Stimulated activated CD8-positive, alpha-beta memory T cell treated with anti-CD3 and anti-CD28 coated beads, Interleukin-12 subunit alpha, Interleukin-12 subunit beta, amount 100 ng/mL, for 24 hours (primary cell): ENCODE measurements at regions not wholly inside any gene's neighbourhood (a gene's known extent, or its start where the extent isn't known, plus 50 kb on each side); places are given as distances from the start of the nearest gene placed in this dataset.
"Not testable (repeated sequence)": the region's sequence is repeated elsewhere in the genome, so short reads cannot be mapped to it uniquely, and the experiment has no call there.

Experiments used
- DNase-seq: peaks from one replicate; pipeline ENCODE4 v3.0.0-alpha.2; 2020; ENCODE audit errors: extremely low read depth

- DNase-seq: not testable (repeated sequence)
Observed at GRCh38 chr1:143842058-143842457, 129.7 kb downstream of the FAM72C start.

- not testable (repeated sequence) for DNase-seq
Observed at GRCh38 chr1:143839182-143839581, 132.6 kb downstream of the FAM72C start.

GRCh38 chr1:143838598-143838929 is 133.2 kb downstream of the FAM72C start:
- not testable (repeated sequence) for DNase-seq

- DNase-seq: not testable (repeated sequence)
Observed at GRCh38 chr1:143837924-143838597, 133.7 kb downstream of the FAM72C start.

- DNase-seq: not testable (repeated sequence)
Observed at GRCh38 chr1:143833376-143833775, 138.4 kb downstream of the FAM72C start.

GRCh38 chr1:143832379-143832716 is 139.4 kb downstream of the FAM72C start:
- not testable (repeated sequence) for DNase-seq

GRCh38 chr1:143831479-143832378 is 140.1 kb downstream of the FAM72C start:
- not testable (repeated sequence) for DNase-seq

GRCh38 chr1:143826162-143826561 is 145.6 kb downstream of the FAM72C start:
- DNase-seq: not testable (repeated sequence)

- not testable (repeated sequence) for DNase-seq
Observed at GRCh38 chr1:143824266-143824665, 147.5 kb downstream of the FAM72C start.

- DNase-seq: not testable (repeated sequence)
Observed at GRCh38 chr1:143820058-143820457, 151.7 kb downstream of the FAM72C start.

- DNase-seq: not testable (repeated sequence)
Observed at GRCh38 chr1:143816369-143816768, 155.4 kb downstream of the FAM72C start.

- not testable (repeated sequence) for DNase-seq
Observed at GRCh38 chr1:143805374-143805773, 166.4 kb downstream of the FAM72C start.

- DNase-seq: not testable (repeated sequence)
Observed at GRCh38 chr1:143804707-143805356, 167.0 kb downstream of the FAM72C start.

- not testable (repeated sequence) for DNase-seq
Observed at GRCh38 chr1:143803927-143804411, 167.8 kb downstream of the FAM72C start.

- DNase-seq: not testable (repeated sequence)
Observed at GRCh38 chr1:143803095-143803494, 168.7 kb downstream of the FAM72C start.

GRCh38 chr1:143799568-143800187 is 172.1 kb downstream of the FAM72C start:
- DNase-seq: not testable (repeated sequence)

GRCh38 chr1:143796369-143796768 is 175.4 kb downstream of the FAM72C start:
- not testable (repeated sequence) for DNase-seq

GRCh38 chr1:143792047-143792937 is 179.5 kb downstream of the FAM72C start:
- not testable (repeated sequence) for DNase-seq

GRCh38 chr1:143786381-143786780 is 185.4 kb downstream of the FAM72C start:
- DNase-seq: not testable (repeated sequence)

- not testable (repeated sequence) for DNase-seq
Observed at GRCh38 chr1:143785883-143786282, 185.9 kb downstream of the FAM72C start.
